Stimulated activated naive CD8-positive, alpha-beta T cell treated with anti-CD3 and anti-CD28 coated beads, Interleukin-15, amount 100 ng/mL, for 72 hours (primary cell): ENCODE measurements at regions not wholly inside any gene's neighbourhood (a gene's known extent, or its start where the extent isn't known, plus 50 kb on each side); places are given as distances from the start of the nearest gene placed in this dataset.

Experiments
- ATAC-seq: fragments of 150-1000 bp; cut with Tn5 transposase; 2 replicates; pipeline ENCODE4 v1.10.0; 2021; ENCODE audit warnings: mild to moderate bottlenecking, moderate library complexity
- DNase-seq, 2 donors: peaks; one replicate each; pipeline ENCODE4 v3.0.0; 2021 to 2022
- H3K27ac Mint-ChIP-seq, 2 donors: one replicate each; pipeline ENCODE4 v1.8.0; 2022; ENCODE audit warnings: mild to moderate bottlenecking in 2 of 2, mixed read lengths in 2 of 2, moderate library complexity in 2 of 2
- H3K27me3 Mint-ChIP-seq: one replicate; pipeline ENCODE4 v1.8.0; 2022; ENCODE audit warnings: mixed read lengths
- H3K4me1 Mint-ChIP-seq: one replicate; pipeline ENCODE4 v1.8.0; 2022; ENCODE audit warnings: mild to moderate bottlenecking, mixed read lengths
- H3K4me3 Mint-ChIP-seq, 2 donors: one replicate each; pipeline ENCODE4 v1.8.0; 2022; ENCODE audit warnings: mild to moderate bottlenecking in 2 of 2, mixed read lengths in 2 of 2, moderate library complexity in 1 of 2
- H3K9me3 Mint-ChIP-seq, 2 donors: one replicate each; pipeline ENCODE4 v1.8.0; 2022; ENCODE audit warnings: mixed read lengths in 2 of 2

DNA sequence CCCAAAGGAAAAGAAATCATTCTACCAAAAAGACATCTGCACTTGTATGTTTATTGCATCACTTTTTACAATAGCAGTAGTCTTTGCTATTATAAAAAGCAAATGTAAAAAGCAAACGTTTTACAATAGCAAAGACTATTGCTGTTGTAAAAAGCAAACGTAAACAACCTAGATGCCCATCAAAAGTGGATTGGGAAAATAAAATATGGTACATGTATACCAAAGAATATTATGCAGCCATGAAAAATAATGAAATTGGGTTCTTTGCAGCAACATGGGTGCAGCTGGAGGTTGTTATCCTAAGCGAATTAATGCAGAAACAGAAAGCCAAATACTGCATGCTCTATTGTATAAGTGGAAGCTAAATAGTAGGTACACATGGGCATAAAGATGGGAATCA, 97.3 kb upstream of the ZBTB20 start:
- Mint-ChIP-seq H3K27me3 (no peaks in the 10 kb centered on the region), H3K4me1 (no peaks in the 10 kb centered on the region), H3K4me3 (no peak overlapping the region), H3K27ac (no peak overlapping the region), H3K9me3 (no peaks in the 10 kb centered on the region)
- DNase-seq (no peak), ATAC-seq (no peak)

- DNase-seq (no peak), ATAC-seq (no peak)
- Mint-ChIP-seq H3K27ac (no peak overlapping the region), H3K9me3 (no peaks in the 10 kb centered on the region), H3K4me1 (no peaks in the 10 kb centered on the region), H3K27me3 (no peaks in the 10 kb centered on the region), H3K4me3 (no peak overlapping the region)
These were observed 98.3 kb upstream of the ZBTB20 start for GRCh38 chr3:115245438-115245837.

DNA sequence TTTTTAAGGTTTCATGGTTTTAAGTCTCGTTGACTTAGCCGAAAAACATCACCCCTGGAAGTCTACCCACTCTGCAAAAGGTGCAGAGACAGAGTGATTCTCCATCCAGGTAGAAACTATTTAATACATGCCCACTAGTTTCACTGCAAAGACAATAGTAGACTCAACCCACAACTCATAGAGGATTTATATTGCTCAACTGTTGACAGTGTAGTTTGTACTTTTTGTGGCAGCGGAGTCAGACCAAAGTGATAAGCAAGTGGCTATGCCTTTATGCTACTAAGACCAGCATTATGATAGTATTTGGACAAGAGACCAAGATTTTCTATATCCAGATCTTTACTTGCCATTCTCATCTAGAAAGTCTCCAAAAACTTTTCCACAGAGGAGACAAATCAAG, 98.8 kb upstream of the ZBTB20 start:
- DNase-seq: no peak
- H3K4me3 Mint-ChIP-seq: no peak overlapping the region
- no peaks in the 10 kb centered on the region for H3K4me1 Mint-ChIP-seq
- ATAC-seq: no peak
- no peaks in the 10 kb centered on the region for H3K9me3 Mint-ChIP-seq
- H3K27me3 Mint-ChIP-seq: no peaks in the 10 kb centered on the region
- no peak overlapping the region for H3K27ac Mint-ChIP-seq

DNA sequence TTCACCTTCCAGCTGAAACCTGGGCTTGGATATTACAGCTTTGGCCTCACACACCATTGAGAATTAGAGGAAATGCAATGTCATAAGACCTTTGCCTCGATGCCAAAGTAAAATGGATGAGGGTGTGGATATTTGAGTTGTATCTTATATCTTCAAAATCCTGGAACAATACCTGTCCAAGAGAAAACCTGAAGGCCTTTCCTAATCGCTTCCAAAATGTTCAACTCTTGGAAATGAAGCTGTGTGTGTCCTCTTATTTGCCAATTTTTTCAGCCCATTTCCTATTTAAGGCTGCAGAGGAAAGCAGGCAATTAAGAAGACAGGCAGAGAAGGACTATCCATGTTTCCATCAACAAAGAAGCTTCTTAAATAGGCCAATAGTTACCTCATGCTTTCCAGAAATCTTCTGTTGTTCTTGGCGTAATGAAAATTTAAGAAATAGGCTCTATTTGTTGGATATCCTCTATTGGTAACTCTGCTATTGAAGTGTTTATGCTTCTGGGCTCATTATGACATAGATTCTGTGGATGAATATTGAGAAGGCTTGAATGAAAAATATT, 99.5 kb upstream of the ZBTB20 start:
- Mint-ChIP-seq H3K4me3 (no peak overlapping the region), H3K27me3 (no peaks in the 10 kb centered on the region), H3K9me3 (no peaks in the 10 kb centered on the region), H3K4me1 (no peaks in the 10 kb centered on the region), H3K27ac (no peak overlapping the region)
- no peak for DNase-seq
- ATAC-seq: no peak

GRCh38 chr3:115248274-115248673, 101.2 kb upstream of the ZBTB20 start:
- H3K27me3 Mint-ChIP-seq: no peaks in the 10 kb centered on the region
- no peak overlapping the region for H3K4me3 Mint-ChIP-seq
- ATAC-seq (no peak), DNase-seq (no peak)
- H3K27ac Mint-ChIP-seq: no peak overlapping the region
- no peaks in the 10 kb centered on the region for H3K9me3 Mint-ChIP-seq
- no peaks in the 10 kb centered on the region for H3K4me1 Mint-ChIP-seq

- Mint-ChIP-seq H3K4me1 (no peaks in the 10 kb centered on the region), H3K4me3 (no peak overlapping the region), H3K9me3 (peaks cover 13 to 16% of the 10 kb centered on the region in 2 donors), H3K27me3 (no peaks in the 10 kb centered on the region), H3K27ac (no peak overlapping the region)
- DNase-seq (no peak), ATAC-seq (no peak)
These were observed 104.4 kb upstream of the ZBTB20 start for GRCh38 chr3:115251509-115251908.

GRCh38 chr3:115252679-115253078, 105.6 kb upstream of the ZBTB20 start:
- Mint-ChIP-seq H3K4me3 (no peak overlapping the region), H3K27me3 (no peaks in the 10 kb centered on the region), H3K9me3 (peaks cover 24 to 27% of the 10 kb centered on the region in 2 donors), H3K27ac (no peak overlapping the region), H3K4me1 (no peaks in the 10 kb centered on the region)
- ATAC-seq (no peak), DNase-seq (no peak)

- DNase-seq (no peak), ATAC-seq (no peak)
- no peak overlapping the region for H3K4me3 Mint-ChIP-seq
- no peak overlapping the region for H3K27ac Mint-ChIP-seq
- H3K4me1 Mint-ChIP-seq: no peaks in the 10 kb centered on the region
- H3K9me3 Mint-ChIP-seq: peaks cover 29 to 34% of the 10 kb centered on the region in 2 donors
- H3K27me3 Mint-ChIP-seq: no peaks in the 10 kb centered on the region
These were observed 107.6 kb upstream of the ZBTB20 start for GRCh38 chr3:115254492-115255196.

DNA sequence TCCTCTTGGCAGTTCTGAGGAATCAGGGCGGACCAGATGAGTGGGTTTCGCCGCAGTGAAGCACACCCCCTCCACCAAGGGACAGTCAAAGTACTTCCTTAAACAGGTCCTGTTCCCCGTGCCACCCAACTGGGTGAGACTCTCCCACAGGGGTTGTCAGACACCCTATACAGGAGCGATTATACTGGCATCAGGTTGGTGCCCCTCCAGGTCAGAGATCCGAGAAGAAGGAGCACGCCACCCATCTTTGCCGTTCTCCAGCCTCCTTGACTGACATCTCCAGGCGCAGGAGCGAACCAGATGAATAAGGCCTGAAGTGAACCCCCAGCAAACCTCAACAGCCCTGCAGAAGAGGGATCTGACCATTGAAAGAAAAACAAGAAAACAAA, 108.1 kb upstream of the ZBTB20 start:
- no peaks in the 10 kb centered on the region for H3K4me1 Mint-ChIP-seq
- H3K9me3 Mint-ChIP-seq: peaks cover 29 to 34% of the 10 kb centered on the region in 2 donors
- DNase-seq (no peak), ATAC-seq (no peak)
- no peaks in the 10 kb centered on the region for H3K27me3 Mint-ChIP-seq
- H3K4me3 Mint-ChIP-seq: no peak overlapping the region
- no peak overlapping the region for H3K27ac Mint-ChIP-seq

GRCh38 chr3:115270849-115271248, 123.8 kb upstream of the ZBTB20 start:
- no peaks in the 10 kb centered on the region for H3K27me3 Mint-ChIP-seq
- DNase-seq (no peak), ATAC-seq (no peak)
- no peaks in the 10 kb centered on the region for H3K9me3 Mint-ChIP-seq
- no peak overlapping the region for H3K4me3 Mint-ChIP-seq
- no peak overlapping the region for H3K27ac Mint-ChIP-seq
- H3K4me1 Mint-ChIP-seq: no peaks in the 10 kb centered on the region

- Mint-ChIP-seq H3K9me3 (no peaks in the 10 kb centered on the region), H3K4me1 (no peaks in the 10 kb centered on the region), H3K4me3 (no peak overlapping the region), H3K27me3 (no peaks in the 10 kb centered on the region), H3K27ac (no peak overlapping the region)
- ATAC-seq: no peak
- DNase-seq: no peak
These were observed 125.1 kb upstream of the ZBTB20 start for GRCh38 chr3:115272036-115272824.

DNA sequence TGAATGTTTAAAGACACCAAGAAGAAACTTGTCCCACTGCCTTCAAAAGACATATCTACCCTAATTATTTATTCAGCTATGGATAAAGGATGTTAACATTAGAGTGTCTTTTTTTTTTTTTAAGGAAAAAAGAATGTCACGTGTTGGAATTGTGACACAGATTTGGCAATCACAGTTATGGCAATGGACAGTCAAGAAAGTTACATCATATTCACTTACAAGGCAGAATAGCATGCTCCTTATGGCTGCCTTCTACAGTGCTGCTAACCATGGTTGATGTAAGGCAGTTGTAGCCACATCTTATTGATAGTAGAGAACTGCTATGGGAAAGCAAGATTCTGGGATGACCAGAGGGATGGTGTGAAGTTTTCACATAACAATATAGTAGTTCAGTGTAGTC, 128.8 kb upstream of the ZBTB20 start:
- ATAC-seq (no peak), DNase-seq (no peak)
- no peaks in the 10 kb centered on the region for H3K9me3 Mint-ChIP-seq
- H3K27me3 Mint-ChIP-seq: no peaks in the 10 kb centered on the region
- no peak overlapping the region for H3K27ac Mint-ChIP-seq
- H3K4me1 Mint-ChIP-seq: no peaks in the 10 kb centered on the region
- H3K4me3 Mint-ChIP-seq: no peak overlapping the region

DNA sequence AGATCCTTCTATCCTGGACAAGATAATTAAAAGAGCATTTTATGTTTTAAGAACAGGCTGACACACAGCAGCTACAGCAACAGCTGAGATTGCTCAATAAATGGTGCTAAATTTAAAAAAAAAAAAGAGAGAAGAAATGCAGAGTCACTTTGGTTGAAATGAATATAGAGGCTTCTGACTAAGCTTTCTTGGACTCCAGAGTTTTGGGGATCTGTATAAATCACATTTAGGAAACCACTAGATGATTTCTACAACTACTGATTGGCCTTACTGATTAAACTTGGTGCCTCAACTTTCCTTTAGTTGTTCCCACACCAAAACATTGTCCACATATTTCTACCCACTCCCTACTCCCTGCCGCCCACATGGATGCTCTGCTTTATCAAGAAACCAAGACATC, 132.9 kb upstream of the ZBTB20 start:
- H3K27me3 Mint-ChIP-seq: no peaks in the 10 kb centered on the region
- H3K4me3 Mint-ChIP-seq: no peak overlapping the region
- no peaks in the 10 kb centered on the region for H3K9me3 Mint-ChIP-seq
- DNase-seq (no peak), ATAC-seq (no peak)
- no peak overlapping the region for H3K27ac Mint-ChIP-seq
- H3K4me1 Mint-ChIP-seq: no peaks in the 10 kb centered on the region

DNA sequence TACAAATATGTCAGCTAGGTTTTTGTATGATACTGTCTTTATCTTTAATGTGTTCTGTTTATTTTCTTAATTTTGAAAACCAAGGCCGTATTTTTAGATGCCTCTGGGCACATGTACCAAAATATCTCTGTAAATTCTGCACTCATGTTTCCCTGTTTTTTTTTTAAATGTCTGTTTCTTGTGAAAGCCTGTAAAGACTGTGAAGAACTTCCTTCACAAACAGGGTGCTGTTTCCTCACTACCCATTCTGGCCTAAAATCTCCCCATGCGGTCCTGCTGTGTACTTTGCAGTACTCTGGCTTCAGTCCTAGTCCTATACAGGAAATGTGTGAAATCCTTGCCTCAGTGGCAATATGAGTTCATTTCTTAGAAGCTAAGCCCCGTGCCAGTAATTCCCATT, 133.4 kb upstream of the ZBTB20 start:
- no peaks in the 10 kb centered on the region for H3K9me3 Mint-ChIP-seq
- no peak overlapping the region for H3K4me3 Mint-ChIP-seq
- no peaks in the 10 kb centered on the region for H3K4me1 Mint-ChIP-seq
- no peaks in the 10 kb centered on the region for H3K27me3 Mint-ChIP-seq
- H3K27ac Mint-ChIP-seq: no peak overlapping the region
- DNase-seq: no peak
- no peak for ATAC-seq

DNA sequence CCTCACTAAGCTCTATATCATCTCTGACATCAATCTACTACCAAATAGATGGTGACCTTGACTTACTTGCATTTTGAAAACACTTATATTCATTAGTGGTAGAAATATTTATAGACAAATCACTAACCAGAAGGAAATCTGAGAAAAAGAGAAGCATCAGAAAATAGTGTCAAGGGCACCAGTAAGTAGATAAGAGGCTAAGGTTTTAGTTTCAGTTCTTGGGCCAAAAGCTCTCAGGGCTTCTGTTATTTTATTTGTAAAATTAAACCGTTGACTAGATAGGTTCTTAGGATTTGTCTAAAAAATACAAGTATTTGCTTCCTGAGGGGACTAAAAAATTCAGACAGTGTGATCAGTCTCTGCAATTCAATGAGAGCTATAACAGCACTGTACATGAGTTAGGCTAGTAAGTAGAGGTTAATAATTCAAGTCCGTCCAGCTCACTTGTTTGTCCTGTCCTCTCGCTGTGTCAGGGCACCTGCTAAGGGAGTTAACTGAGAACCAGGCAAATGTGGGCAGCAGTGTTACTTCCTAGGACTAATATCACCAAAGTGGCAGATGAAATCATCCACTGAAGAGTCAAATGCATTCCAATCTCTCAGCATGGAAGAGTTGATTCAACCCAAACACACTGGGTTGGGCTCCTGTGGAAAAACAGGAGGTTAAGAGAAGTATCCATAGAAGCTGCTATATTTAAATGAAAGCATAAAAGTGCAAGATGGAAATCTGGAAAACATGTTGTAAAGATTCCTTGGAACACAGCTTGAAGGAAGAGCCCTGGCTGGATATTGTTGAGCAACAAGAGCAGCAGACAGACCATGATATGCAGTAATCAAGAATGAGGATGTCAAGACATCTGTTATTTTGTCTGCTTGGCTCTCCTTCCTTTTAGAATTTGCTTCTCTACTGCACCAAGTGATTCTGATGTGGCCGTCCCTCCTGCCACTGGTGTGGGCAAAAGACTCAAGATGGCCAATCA, 134.9 kb upstream of the ZBTB20 start:
- Mint-ChIP-seq H3K27ac (no peak overlapping the region), H3K27me3 (no peaks in the 10 kb centered on the region), H3K9me3 (no peaks in the 10 kb centered on the region), H3K4me3 (no peak overlapping the region), H3K4me1 (no peaks in the 10 kb centered on the region)
- ATAC-seq (no peak), DNase-seq (no peak)
